Suprapubic skin (tissue), 4 donors: ENCODE measurements at regions not wholly inside any gene's neighbourhood (a gene's known extent, or its start where the extent isn't known, plus 50 kb on each side); places are given as distances from the start of the nearest gene placed in this dataset.

Source experiments
- POLR2A ChIP-seq, 2 donors: fragments of 450-650 bp; IDR thresholded peaks; one replicate each; pipeline ENCODE4 v1.6.1; 2017; ENCODE audit warnings: antibody characterized with exemption in 2 of 2, mild to moderate bottlenecking in 2 of 2, moderate library complexity in 2 of 2
- POLR2AphosphoS5 ChIP-seq, 3 donors: sonication (generic); formaldehyde crosslinking; IDR thresholded peaks; one replicate each; pipeline ENCODE4 v1.6.1; 2017; ENCODE audit warnings: antibody characterized with exemption in 3 of 3
- TF ChIP-seq, protein P1 (sequence below), 2 donors: fragments of 200-600 bp in 1 of 2; fragments of 450-650 bp in 1 of 2; sonication (generic) in 1 of 2; IDR thresholded peaks; one replicate each; pipeline ENCODE4 v1.5.1; 2016 to 2019; ENCODE audit warnings: antibody characterized with exemption in 2 of 2, mild to moderate bottlenecking in 1 of 2, moderate library complexity in 1 of 2

DNA sequence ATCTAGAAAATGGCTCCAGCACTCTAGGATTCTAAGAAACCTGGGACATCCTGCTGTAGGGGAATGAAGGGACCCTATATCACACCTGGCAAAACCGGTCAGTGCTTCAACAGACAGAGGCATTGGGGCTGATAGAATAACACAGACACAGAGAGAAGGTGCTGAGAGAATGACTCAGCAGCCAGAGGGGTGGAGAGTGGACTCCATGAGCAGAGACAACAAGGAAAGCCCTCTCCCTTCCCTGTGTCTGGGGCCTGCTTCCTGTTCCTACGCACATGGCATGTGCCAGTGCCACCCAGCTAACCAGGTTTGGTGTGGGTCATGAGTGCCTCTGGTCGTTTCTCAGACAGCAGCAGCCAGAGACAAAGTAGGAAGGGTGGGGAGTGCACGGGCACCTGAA is 140.3 kb downstream of the CCT6B start:
- TF ChIP-seq POLR2AphosphoS5 (IDR thresholded peaks at IDR 0.05) (no peak), POLR2A (IDR thresholded peaks at IDR 0.05) (no peak)
- TF ChIP-seq, protein P1, sequence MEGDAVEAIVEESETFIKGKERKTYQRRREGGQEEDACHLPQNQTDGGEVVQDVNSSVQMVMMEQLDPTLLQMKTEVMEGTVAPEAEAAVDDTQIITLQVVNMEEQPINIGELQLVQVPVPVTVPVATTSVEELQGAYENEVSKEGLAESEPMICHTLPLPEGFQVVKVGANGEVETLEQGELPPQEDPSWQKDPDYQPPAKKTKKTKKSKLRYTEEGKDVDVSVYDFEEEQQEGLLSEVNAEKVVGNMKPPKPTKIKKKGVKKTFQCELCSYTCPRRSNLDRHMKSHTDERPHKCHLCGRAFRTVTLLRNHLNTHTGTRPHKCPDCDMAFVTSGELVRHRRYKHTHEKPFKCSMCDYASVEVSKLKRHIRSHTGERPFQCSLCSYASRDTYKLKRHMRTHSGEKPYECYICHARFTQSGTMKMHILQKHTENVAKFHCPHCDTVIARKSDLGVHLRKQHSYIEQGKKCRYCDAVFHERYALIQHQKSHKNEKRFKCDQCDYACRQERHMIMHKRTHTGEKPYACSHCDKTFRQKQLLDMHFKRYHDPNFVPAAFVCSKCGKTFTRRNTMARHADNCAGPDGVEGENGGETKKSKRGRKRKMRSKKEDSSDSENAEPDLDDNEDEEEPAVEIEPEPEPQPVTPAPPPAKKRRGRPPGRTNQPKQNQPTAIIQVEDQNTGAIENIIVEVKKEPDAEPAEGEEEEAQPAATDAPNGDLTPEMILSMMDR (IDR thresholded peaks at IDR 0.05): no peak
